Gastrocnemius medialis (tissue), 4 donors: ENCODE measurements at regions not wholly inside any gene's neighbourhood (a gene's known extent, or its start where the extent isn't known, plus 50 kb on each side); places are given as distances from the start of the nearest gene placed in this dataset.

Source experiments
- CTCF ChIP-seq, 5 experiments: fragments of 450-650 bp in 3 of 5; fragments of 200-600 bp in 2 of 5; sonication (generic) in 2 of 5; IDR thresholded peaks in 4 of 5; conservative IDR thresholded peaks in 1 of 5; 1 replicate in 4 of 5; 2 replicates in 1 of 5; pipeline ENCODE4 v1.5.1; 2016 to 2019; ENCODE audit warnings: antibody characterized with exemption in 5 of 5, mild to moderate bottlenecking in 3 of 5, moderate library complexity in 3 of 5
- POLR2A ChIP-seq, 2 donors: fragments of 450-650 bp; IDR thresholded peaks; one replicate each; pipeline ENCODE4 v1.6.1; 2017; ENCODE audit warnings: antibody characterized with exemption in 2 of 2, mild to moderate bottlenecking in 2 of 2, moderate library complexity in 2 of 2

- no peak for TF ChIP-seq CTCF (IDR thresholded peaks at IDR 0.05 in 4 of 5, conservative IDR thresholded peaks at IDR 0.05 in 1 of 5)
- TF ChIP-seq POLR2A (IDR thresholded peaks at IDR 0.05): no peak
These were observed 477.5 kb upstream of the MPDZ start for GRCh38 chr9:13756943-13757342.
